SK-N-SH (cell line): ENCODE measurements at regions not wholly inside any gene's neighbourhood (a gene's known extent, or its start where the extent isn't known, plus 50 kb on each side); places are given as distances from the start of the nearest gene placed in this dataset.

Experiments used
- CTCF ChIA-PET: fragments of 300-600, 350-600 bp; formaldehyde crosslinking; extraction: SDS; loops from one replicate; lab custom pipeline; 2021; lab: Yijun Ruan, JAX
- POLR2A ChIA-PET: fragments of 350-600 bp; sonication (Branson Sonifier 250); formaldehyde crosslinking; extraction: SDS; loops from one replicate; lab custom pipeline; 2020; ENCODE audit warnings: antibody characterized with exemption, inconsistent platforms; lab: Yijun Ruan, JAX
- DNase-seq: peaks from one replicate; pipeline ENCODE4 v3.0.0; 2012
- H2AFZ ChIP-seq: fragments of 200-600 bp; sonication (generic); 2 replicates; pipeline ENCODE4 v1.8.1; 2016; ENCODE audit warnings: antibody characterized with exemption, mild to moderate bottlenecking, low read depth
- H3F3A ChIP-seq: fragments of 200-600 bp; sonication (generic); replicated peaks from 2 replicates; pipeline ENCODE3; 2016; ENCODE audit warnings: antibody characterized with exemption, mild to moderate bottlenecking; ENCODE audit not compliant: insufficient read depth
- H3K27ac ChIP-seq, 2 experiments: fragments of 200-500 bp in 1 of 2; fragments of 200-600 bp in 1 of 2; sonication (Bioruptor generic) in 1 of 2; sonication (generic), shearing (Covaris generic) in 1 of 2; 2 replicates each; pipeline versions ENCODE4 v1.5.1 to v1.6.1; 2014 to 2016; ENCODE audit warnings: low read depth in 2 of 2, inconsistent platforms in 1 of 2, low read length in 1 of 2, mild to moderate bottlenecking in 1 of 2, mixed read lengths in 1 of 2
- H3K27me3 ChIP-seq: fragments of 200-600 bp; sonication (generic), shearing (Covaris generic); 2 replicates; pipeline ENCODE4 v1.6.1; 2016; ENCODE audit warnings: mixed run types; ENCODE audit not compliant: insufficient read depth
- H3K36me3 ChIP-seq, 2 experiments: fragments of 200-500 bp in 1 of 2; fragments of 200-600 bp in 1 of 2; sonication (Bioruptor generic) in 1 of 2; sonication (generic) in 1 of 2; replicated peaks in 1 of 2; 2 replicates each; pipeline versions ENCODE3 to v1.5.1; 2014 to 2016; ENCODE audit warnings: low read length in 1 of 2, mild to moderate bottlenecking in 1 of 2; ENCODE audit not compliant: insufficient read depth in 2 of 2, control insufficient read depth in 1 of 2
- H3K4me1 ChIP-seq, 2 experiments: fragments of 200-500 bp in 1 of 2; fragments of 200-600 bp in 1 of 2; sonication (Bioruptor generic) in 1 of 2; sonication (generic), shearing (Covaris generic) in 1 of 2; 2 replicates each; pipeline versions ENCODE4 v1.5.1 to v1.6.1; 2014 to 2016; ENCODE audit warnings: low read depth in 1 of 2, low read length in 1 of 2, mixed run types in 1 of 2; ENCODE audit not compliant: insufficient read depth in 2 of 2, control insufficient read depth in 1 of 2
- H3K4me2 ChIP-seq: fragments of 200-600 bp; sonication (generic), shearing (Covaris generic); 2 replicates; pipeline ENCODE4 v1.6.1; 2017; ENCODE audit warnings: mixed run types
- H3K4me3 ChIP-seq, 2 experiments: fragments of 200-500 bp in 1 of 2; fragments of 200-600 bp in 1 of 2; sonication (Bioruptor generic) in 1 of 2; sonication (generic), shearing (Covaris generic) in 1 of 2; 2 replicates each; pipeline versions ENCODE4 v1.5.1 to v1.8.1; 2014 to 2016; ENCODE audit warnings: low read depth in 2 of 2, inconsistent platforms in 1 of 2, low read length in 1 of 2, mild to moderate bottlenecking in 1 of 2, mixed read lengths in 1 of 2, moderate library complexity in 1 of 2
- H3K79me2 ChIP-seq: fragments of 200-600 bp; sonication (generic); 2 replicates; pipeline ENCODE4 v1.8.1; 2017; ENCODE audit warnings: mild to moderate bottlenecking; ENCODE audit not compliant: insufficient read depth
- H3K9ac ChIP-seq: fragments of 200-600 bp; sonication (generic); 2 replicates; pipeline ENCODE4 v1.6.1; 2017; ENCODE audit warnings: mixed run types
- H3K9me2 ChIP-seq: fragments of 200-600 bp; sonication (generic); 2 replicates; pipeline ENCODE4 v1.6.1; 2017; ENCODE audit warnings: mixed run types
- H3K9me3 ChIP-seq: fragments of 200-600 bp; sonication (generic); 2 replicates; pipeline ENCODE4 v1.6.1; 2017; ENCODE audit warnings: mixed run types, mild to moderate bottlenecking, moderate library complexity
- H4K20me1 ChIP-seq: fragments of 200-600 bp; sonication (generic); 2 replicates; pipeline ENCODE4 v1.6.1; 2017; ENCODE audit warnings: mild to moderate bottlenecking, mixed run types; ENCODE audit not compliant: insufficient read depth
- CHD2 ChIP-seq: fragments of 150-350 bp; IDR thresholded peaks from 2 replicates; pipeline ENCODE4 v1.6.1; 2018; ENCODE audit warnings: low read length; ENCODE audit not compliant: partially characterized antibody
- EP300 ChIP-seq, 2 experiments: IDR thresholded peaks; 2 replicates each; pipeline versions ENCODE4 v1.4.0 to v1.6.1; 2012; ENCODE audit warnings: borderline replicate concordance in 1 of 2, low read depth in 1 of 2, low read length in 1 of 2
- EZH2phosphoT487 ChIP-seq: fragments of 200-600 bp; sonication (generic); IDR thresholded peaks from 2 replicates; pipeline ENCODE4 v1.6.1; 2017; ENCODE audit warnings: low read depth, mixed run types, mild to moderate bottlenecking, antibody characterized with exemption, moderate library complexity, borderline replicate concordance
- FOXJ3 ChIP-seq: sonication (generic); formaldehyde crosslinking; IDR thresholded peaks from 2 replicates; pipeline ENCODE4 v1.5.1; 2020; ENCODE audit warnings: mild to moderate bottlenecking, missing genetic modification reagents
- FOXM1 ChIP-seq: IDR thresholded peaks from 2 replicates; pipeline ENCODE4 v1.4.0; 2012; ENCODE audit warnings: low read depth, mild to moderate bottlenecking
- GABPA ChIP-seq: IDR thresholded peaks from 2 replicates; pipeline ENCODE4 v1.4.0; 2012; ENCODE audit warnings: low read depth, mild to moderate bottlenecking
- IRF3 ChIP-seq: fragments of 150-350 bp; IDR thresholded peaks from 2 replicates; pipeline ENCODE4 v1.6.1; 2016; ENCODE audit warnings: mild to moderate bottlenecking, low read depth, low read length
- JUND ChIP-seq: IDR thresholded peaks from 2 replicates; pipeline ENCODE4 v1.4.0; 2012
- MEF2A ChIP-seq: IDR thresholded peaks from 2 replicates; pipeline ENCODE4 v1.4.0; 2012; ENCODE audit warnings: low read depth, borderline replicate concordance
- MXI1 ChIP-seq: IDR thresholded peaks from 2 replicates; pipeline ENCODE4 v1.6.1; 2012; ENCODE audit warnings: mild to moderate bottlenecking, low read depth, low read length, improper control_type of control experiment
- NFIC ChIP-seq: IDR thresholded peaks from 2 replicates; pipeline ENCODE4 v1.4.0; 2012; ENCODE audit warnings: borderline replicate concordance
- POLR2AphosphoS5 ChIP-seq: IDR thresholded peaks from 2 replicates; pipeline ENCODE4 v1.6.1; 2012; ENCODE audit warnings: low read depth, low read length
- RAD21 ChIP-seq: IDR thresholded peaks from 2 replicates; pipeline ENCODE4 v1.6.1; 2012; ENCODE audit warnings: mild to moderate bottlenecking, low read length
- RCOR1 ChIP-seq: fragments of 150-350 bp; IDR thresholded peaks from 2 replicates; pipeline ENCODE4 v1.6.1; 2017; ENCODE audit warnings: antibody characterized with exemption, low read length
- RXRA ChIP-seq: IDR thresholded peaks from 2 replicates; pipeline ENCODE4 v1.4.0; 2012; ENCODE audit warnings: low read depth, mild to moderate bottlenecking, borderline replicate concordance
- SMC3 ChIP-seq: IDR thresholded peaks from 2 replicates; pipeline ENCODE4 v1.6.1; 2012; ENCODE audit warnings: low read depth, low read length, improper control_type of control experiment
- TCF12 ChIP-seq: IDR thresholded peaks from 2 replicates; pipeline ENCODE4 v1.4.0; 2012
- YY1 ChIP-seq: IDR thresholded peaks from 2 replicates; pipeline ENCODE4 v1.4.0; 2012; ENCODE audit warnings: low read depth, mild to moderate bottlenecking
- ZBTB33 ChIP-seq: IDR thresholded peaks from 2 replicates; pipeline ENCODE4 v1.4.0; 2012; ENCODE audit warnings: low read depth, borderline replicate concordance
- WGBS: methylation state at CpG from one replicate; pipeline ENCODE4 v1.1.6; 2017; ENCODE audit warnings: low lambda C conversion rate; 5-methylcytosine and 5-hydroxymethylcytosine counted together
- TF ChIP-seq, protein P1 (sequence below): IDR thresholded peaks from 2 replicates; pipeline ENCODE4; 2012

DNA sequence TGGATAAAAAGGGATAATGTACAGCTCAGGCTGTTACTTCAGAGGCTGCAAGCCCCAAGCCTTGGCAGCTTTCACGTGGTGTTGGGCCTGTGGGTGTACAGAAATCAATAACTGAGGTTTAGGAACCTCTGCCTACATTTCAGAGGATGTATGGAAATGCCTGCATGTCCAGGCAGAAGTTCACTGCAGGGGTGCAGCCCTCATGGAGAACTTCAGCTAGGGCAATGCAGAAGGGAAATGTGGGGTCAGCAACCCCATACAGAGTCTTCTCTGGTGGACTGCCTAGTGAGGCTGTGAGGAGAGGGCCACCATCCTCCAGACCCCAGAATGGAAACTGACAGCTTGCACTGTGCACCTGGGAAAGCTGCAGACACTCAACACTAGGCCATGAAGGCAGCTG lies 1350.3 kb downstream of the ROBO2 start:
- Histone ChIP-seq H2AFZ (no peak overlapping the region), H3K4me3 (no peak overlapping the region), H3F3A (no peaks in the 10 kb centered on the region), H3K4me1 (no peaks in the 10 kb centered on the region), H4K20me1 (no peaks in the 10 kb centered on the region), H3K9me3 (no peaks in the 10 kb centered on the region), H3K36me3 (no peaks in the 10 kb centered on the region), H3K9ac (no peak overlapping the region), H3K79me2 (no peaks in the 10 kb centered on the region), H3K9me2 (no peaks in the 10 kb centered on the region), H3K27ac (no peak overlapping the region)
- ChIA-PET CTCF (no interaction called here), POLR2A (no interaction called here)
- WGBS, result 0% methylated on average over 1 of the region's 1 CpG
- no peak for DNase-seq
- TF ChIP-seq MXI1 (no peak), IRF3 (no peak)
- TF ChIP-seq, all 33 proteins: peak for 0
- Histone ChIP-seq H3K27me3 (no peaks in the 10 kb centered on the region), H3K4me2 (no peak overlapping the region)

DNA sequence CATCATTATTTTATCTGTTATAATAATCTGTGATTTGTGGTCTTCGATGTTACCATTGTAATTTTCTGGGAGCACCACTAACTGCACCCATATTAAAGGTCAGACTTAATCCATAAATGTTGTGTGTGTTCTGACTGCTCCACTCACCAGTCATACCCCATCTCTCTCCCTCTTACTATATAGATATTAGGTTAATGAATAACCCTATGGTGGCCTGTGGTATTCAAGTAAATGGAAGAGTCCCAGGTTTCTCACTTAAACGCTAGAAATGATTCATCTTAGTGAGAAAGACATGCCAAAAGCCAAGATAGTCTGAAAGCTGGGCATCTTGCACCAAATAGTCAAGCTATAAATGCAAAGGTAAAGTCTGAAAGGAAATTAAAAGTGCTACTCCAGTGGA lies 1358.5 kb downstream of the ROBO2 start:
- Histone ChIP-seq H3K27ac (no peak overlapping the region), H3K4me1 (no peaks in the 10 kb centered on the region), H3K4me3 (no peak overlapping the region), H4K20me1 (no peaks in the 10 kb centered on the region), H3F3A (no peaks in the 10 kb centered on the region), H3K27me3 (no peaks in the 10 kb centered on the region), H3K9me3 (no peaks in the 10 kb centered on the region), H3K9ac (no peak overlapping the region), H3K9me2 (no peaks in the 10 kb centered on the region), H3K4me2 (no peak overlapping the region), H2AFZ (no peak overlapping the region), H3K36me3 (no peaks in the 10 kb centered on the region), H3K79me2 (no peaks in the 10 kb centered on the region)
- 16% methylated on average over 2 of the region's 2 CpGs for WGBS
- POLR2A ChIA-PET, result no interaction called here
- no peak for DNase-seq
- CTCF ChIA-PET, result no interaction called here
- no peak for TF ChIP-seq CHD2
- no peak for TF ChIP-seq FOXM1
- TF ChIP-seq, protein P1, sequence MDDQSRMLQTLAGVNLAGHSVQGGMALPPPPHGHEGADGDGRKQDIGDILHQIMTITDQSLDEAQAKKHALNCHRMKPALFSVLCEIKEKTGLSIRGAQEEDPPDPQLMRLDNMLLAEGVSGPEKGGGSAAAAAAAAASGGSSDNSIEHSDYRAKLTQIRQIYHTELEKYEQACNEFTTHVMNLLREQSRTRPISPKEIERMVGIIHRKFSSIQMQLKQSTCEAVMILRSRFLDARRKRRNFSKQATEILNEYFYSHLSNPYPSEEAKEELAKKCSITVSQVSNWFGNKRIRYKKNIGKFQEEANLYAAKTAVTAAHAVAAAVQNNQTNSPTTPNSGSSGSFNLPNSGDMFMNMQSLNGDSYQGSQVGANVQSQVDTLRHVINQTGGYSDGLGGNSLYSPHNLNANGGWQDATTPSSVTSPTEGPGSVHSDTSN, result no peak
- no peak for TF ChIP-seq RAD21
- TF ChIP-seq FOXJ3 (CRISPR knock-in tag), result no peak
- no peak for TF ChIP-seq EZH2phosphoT487

GRCh38 chr3:78402720-78403119 lies 1362.8 kb downstream of the ROBO2 start:
- Histone ChIP-seq H3K27me3 (no peaks in the 10 kb centered on the region), H3K9ac (no peak overlapping the region), H3F3A (no peaks in the 10 kb centered on the region), H4K20me1 (no peaks in the 10 kb centered on the region), H3K4me2 (no peak overlapping the region), H3K36me3 (no peaks in the 10 kb centered on the region), H3K27ac (no peak overlapping the region), H2AFZ (no peak overlapping the region), H3K9me2 (no peaks in the 10 kb centered on the region), H3K4me1 (no peaks in the 10 kb centered on the region), H3K4me3 (no peak overlapping the region), H3K9me3 (no peaks in the 10 kb centered on the region), H3K79me2 (no peaks in the 10 kb centered on the region)
- no peak for DNase-seq
- CTCF ChIA-PET, result no interaction called here
- 24% methylated on average over 1 of the region's 1 CpG for whole genome bisulfite sequencing
- POLR2A ChIA-PET, result no interaction called here
- TF ChIP-seq RXRA (no peak), JUND (no peak), GABPA (no peak), TCF12 (no peak), RAD21 (no peak), SMC3 (no peak), EP300 (IDR thresholded peaks at IDR 0.05; ENCODE audit: borderline replicate concordance in 1 of 2, low read depth in 1 of 2, low read length in 1 of 2) (no peak), FOXM1 (no peak), ZBTB33 (no peak), NFIC (no peak), POLR2AphosphoS5 (no peak), MEF2A (no peak), RCOR1 (no peak), YY1 (no peak)
- TF ChIP-seq, protein P1, result no peak
